NCI-H1105 (cell line): ENCODE measurements at regions not wholly inside any gene's neighbourhood (a gene's known extent, or its start where the extent isn't known, plus 50 kb on each side); places are given as distances from the start of the nearest gene placed in this dataset.
"Not testable (repeated sequence)": the region's sequence is repeated elsewhere in the genome, so short reads cannot be mapped to it uniquely, and the experiment has no call there.

Experiments used
- DNase-seq: peaks from one replicate; lab custom pipeline; 2025; lab: John Stamatoyannopoulos, UW

GRCh38 chr12:131313635-131314034 lies 359.9 kb downstream of the ADGRD1 start:
- no peak for DNase-seq

DNA sequence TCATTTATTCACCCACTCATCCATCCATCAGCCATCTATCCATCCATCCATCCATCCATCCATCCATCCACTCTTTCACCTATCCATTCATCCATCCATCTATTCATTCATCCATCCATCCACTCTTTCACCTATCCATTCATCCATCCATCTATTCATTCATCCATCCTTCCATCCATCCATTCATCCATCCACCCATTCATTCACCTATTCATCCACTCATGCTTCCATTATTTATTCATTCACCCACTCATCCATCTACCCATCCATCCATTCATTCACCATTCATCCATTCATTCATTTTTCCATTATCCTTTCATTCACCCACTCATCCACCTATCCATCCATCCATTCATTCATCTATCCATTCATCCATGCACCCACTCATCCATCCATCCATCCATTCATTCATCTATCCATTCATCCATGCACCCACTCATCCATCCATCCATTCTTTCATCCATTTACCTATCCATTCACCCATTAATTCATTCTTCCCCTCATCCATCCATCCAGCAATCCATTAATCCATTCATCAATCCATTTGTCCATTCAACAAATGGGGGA lies 360.9 kb downstream of the ADGRD1 start:
- no peak for DNase-seq

- no peak for DNase-seq
These were observed 361.9 kb downstream of the ADGRD1 start for GRCh38 chr12:131315601-131316000.

DNA sequence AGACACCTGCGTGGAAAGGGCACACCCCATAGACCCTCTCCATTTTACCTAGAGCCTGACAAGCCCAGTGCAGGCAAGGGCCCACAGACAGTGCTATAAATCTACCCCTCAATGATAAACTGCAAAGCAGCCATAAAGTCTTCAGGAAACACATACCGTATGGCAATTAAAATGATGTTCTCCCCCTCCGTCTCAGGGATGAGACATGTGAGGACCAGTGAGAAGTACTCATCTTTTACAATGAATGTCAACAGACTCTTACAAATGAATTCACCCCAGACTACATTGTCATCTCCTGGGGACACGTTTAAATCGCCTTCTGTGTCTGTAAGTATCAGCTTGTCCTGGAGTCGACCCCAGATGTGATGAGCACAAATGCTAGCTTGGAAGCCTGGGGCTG lies 362.7 kb downstream of the ADGRD1 start:
- no peak for DNase-seq

- no peak for DNase-seq
These were observed 364.5 kb downstream of the ADGRD1 start for GRCh38 chr12:131318045-131318685.

DNA sequence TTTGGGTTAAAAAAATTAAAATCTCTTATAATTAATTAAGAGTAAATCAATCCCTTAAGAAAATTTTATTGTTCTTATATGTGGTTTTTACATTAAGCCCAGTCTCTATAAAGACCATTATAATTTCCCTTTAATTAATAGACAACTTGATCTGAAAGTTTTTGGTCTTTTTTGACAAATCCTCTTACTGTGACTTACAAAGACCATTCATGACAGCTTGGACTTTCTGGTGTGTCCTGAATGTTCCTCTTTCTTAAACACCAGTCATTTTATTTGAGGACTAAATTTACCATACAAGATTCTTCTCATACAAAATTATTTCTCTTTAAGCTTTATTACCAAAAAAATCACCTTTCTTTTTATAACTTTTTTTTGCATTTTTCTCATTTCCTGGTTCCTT lies 368.3 kb downstream of the ADGRD1 start:
- DNase-seq, result no peak

GRCh38 chr12:131322460-131322859 lies 368.8 kb downstream of the ADGRD1 start:
- DNase-seq, result not testable (repeated sequence)

DNA sequence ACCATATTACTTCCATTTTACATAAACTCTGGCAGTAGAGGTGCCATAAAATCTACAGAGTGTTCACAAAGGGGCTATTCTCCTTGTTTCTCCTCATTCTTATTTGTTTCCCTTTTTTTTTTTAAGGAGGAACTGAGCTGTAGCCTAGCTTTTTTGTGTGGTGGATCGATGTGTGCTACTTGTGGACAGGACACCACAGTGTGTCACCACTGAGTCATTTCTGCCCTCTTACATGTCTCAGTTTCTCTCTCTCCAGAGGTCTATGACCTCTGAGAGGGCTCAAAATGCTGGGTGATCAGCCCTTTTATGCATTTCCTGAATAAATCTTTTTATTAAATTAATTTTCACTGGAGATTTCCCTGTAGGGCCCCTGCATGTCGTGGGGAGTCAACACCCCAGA lies 370.2 kb downstream of the ADGRD1 start:
- DNase-seq, result no peak

DNA sequence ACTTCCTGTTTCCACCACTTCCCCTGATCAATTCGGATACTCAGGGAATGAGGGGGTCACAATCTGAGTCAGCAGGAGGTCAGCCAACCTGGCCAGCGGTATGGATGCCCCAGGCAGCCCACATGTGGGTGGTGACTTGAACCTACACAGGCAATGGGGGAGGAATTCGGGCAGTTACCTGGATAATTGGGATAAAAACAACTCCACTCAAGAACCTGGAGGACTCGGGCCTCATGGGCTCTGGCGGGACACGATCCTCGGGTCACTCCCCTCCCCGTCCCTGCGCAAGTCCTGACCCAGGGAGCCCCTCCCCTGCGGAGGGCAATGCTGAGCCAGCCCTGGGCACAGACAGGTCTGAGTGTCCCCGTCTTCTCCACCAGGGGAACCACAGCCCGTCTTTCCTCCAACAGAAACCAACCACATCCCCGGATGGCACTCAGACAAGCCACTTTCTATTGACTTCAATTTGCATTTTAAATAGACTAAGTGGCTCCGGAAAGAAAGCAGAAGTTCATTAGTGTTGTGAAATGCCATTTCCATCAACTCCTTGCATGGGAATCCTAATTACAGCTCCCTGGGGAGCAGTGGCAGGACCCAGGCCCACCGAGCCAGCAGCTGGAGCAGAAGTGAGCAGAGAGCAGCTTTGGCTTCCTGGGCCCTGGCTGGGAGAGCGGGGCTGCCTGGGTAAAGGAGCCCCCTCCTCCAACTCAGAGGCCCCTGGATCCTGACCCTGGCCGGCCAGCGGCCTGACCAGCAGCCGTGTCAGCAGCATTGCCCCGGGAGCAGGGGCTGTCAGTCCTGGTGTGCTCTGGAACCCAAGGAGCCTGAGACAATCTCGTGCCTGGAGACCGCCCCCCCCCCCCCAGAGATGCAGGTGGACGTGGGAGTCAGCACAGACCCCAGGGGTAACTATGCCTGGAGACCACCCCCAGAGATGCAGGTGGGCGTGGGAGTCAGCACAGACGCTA lies 374.1 kb downstream of the ADGRD1 start:
- no peak for DNase-seq

DNA sequence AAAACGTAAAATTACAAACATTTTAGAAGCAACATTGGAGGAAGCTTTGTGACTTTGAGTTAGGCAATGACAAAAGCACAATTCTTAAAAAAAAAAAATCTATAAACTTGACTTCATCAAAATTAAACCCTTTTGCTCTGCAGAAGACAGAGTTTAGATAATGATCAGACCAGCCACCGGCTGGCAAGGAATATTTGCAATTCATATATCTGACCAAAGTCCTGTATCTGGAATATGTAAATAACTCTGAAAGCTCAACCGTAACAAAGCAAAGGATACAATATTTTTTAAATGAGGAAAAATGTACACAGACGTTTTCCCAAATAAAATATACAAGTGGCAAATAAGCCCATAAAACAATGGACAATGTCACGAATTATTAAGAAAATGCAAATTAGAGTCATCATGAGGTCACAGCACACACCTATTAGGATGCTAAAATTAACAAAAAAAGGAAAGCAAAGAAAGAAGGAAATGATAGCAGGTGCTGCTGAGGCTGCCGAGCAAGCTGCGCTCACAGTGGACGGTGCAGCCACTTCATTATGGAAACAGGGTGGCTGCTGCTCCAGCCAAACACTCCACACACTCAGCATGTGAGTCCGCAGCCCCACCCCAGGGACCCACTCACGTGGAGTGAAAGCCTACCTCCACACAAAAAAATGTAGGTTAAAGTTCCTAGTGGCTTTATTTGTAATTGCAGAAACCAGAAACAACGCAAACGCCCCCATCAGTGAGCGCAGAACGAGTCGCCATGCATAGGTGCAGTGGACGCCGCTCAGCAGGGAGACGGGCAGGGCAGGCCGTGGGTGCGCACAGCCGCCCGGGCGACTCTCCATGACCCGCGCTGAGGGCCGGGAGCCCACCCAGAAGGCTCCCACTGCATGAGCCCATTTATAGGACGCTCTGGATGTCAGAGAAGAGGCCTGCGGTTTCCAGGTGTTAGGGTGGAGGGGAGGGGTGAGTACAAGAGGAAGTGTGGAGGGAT lies 375.4 kb downstream of the ADGRD1 start:
- DNase-seq, result not testable (repeated sequence)

GRCh38 chr12:131330106-131330815 lies 376.6 kb downstream of the ADGRD1 start:
- DNase-seq, result no peak

DNA sequence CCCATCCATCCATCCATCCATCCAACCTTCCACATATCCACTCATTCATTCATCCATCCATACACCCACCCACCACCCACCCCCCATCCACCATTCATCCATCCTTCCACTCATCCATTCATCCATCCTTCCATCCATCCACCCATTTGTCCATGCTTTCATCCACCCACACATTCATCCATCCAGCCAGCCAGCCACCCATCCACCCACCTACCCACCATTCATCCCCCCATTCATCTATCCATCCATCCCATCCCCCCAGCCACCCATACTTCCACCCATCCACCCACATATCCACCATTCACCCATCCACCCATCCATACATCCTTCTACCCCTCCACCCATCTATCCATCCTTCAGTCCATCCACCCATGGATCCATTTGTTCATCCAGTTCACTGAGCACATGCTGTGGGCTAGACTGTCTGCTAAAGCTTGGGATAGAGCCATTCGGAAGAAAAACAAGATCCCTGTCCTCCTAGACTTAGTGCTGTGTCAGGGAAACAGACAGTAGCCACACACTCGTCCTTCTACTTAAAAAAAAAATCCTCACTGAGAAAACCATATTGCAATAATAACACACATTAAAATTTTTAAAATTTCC lies 377.5 kb downstream of the ADGRD1 start:
- DNase-seq, result no peak

GRCh38 chr12:131332224-131332623 lies 378.5 kb downstream of the ADGRD1 start:
- DNase-seq, result no peak

GRCh38 chr12:131333136-131333535 lies 377.8 kb upstream of the SFSWAP start:
- DNase-seq, result no peak

DNA sequence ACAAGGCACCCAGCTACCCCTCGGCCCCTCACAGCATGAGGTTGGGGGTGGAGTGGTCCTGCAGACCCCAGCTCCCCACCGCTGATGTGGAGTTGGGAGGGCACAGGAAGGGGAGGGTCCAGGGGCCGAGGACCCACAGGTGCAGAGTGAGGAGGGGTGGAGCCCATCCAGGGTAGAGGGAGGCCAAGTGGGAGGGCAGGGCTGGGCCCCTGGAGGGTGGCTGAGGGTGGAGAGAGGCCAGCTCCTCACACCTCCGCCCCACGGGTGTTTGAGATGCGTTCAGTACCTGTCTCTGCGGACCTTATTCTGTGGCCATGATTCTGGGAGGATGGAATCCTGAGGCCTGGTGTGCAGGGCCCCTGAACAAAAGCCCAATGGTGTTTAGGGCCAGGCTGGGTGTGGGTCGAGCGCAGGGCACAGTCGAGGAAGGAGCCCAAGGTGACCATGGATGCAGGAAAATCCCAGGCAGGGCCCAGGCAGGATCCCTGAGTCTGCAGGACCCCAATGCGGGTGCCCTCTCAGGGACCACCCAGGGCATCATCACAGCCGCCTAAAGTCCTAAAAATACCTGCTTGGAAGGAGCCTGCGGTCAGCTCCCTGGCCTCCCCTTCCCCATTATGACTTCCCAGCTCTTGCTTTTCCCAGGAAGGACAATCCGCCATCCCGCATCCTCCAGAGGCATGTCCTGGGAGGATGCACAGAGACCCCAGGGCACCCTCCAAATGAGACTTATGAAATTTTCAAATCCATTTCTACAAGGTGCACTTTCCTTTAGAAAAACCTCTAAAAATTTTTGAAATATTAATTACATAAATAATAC lies 377.1 kb upstream of the SFSWAP start:
- DNase-seq, result no peak

- no peak for DNase-seq
These were observed 376.1 kb upstream of the SFSWAP start for GRCh38 chr12:131334835-131335234.

GRCh38 chr12:131335456-131335855 lies 375.4 kb upstream of the SFSWAP start:
- DNase-seq, result no peak

DNA sequence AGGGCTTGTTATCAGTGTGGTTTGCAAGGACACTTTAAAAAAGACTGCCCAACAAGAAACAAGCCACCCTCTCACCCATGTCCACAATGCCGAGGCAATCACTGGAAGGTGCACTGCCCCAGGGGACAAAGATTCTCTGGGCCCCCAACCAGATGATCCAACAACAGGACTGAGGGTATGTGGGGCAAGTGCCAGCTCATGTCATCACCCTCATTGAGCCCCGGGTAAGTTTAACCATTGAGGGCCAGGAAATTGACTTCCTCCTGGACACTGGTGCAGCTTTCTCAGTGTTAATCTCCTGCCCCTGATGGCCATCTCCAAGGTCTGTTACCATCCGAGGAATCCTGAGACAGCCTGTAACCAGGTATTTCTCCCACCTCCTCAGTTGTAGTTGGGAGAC lies 373.0 kb upstream of the SFSWAP start:
- DNase-seq, result not testable (repeated sequence)

- no peak for DNase-seq
These were observed 370.2 kb upstream of the SFSWAP start for GRCh38 chr12:131340616-131341210.
